GM18907 (cell line): ENCODE measurements at regions not wholly inside any gene's neighbourhood (a gene's known extent, or its start where the extent isn't known, plus 50 kb on each side); places are given as distances from the start of the nearest gene placed in this dataset.
"Not testable (repeated sequence)": the region's sequence is repeated elsewhere in the genome, so short reads cannot be mapped to it uniquely, and the experiment has no call there.

ENCODE experiments used
- ATAC-seq: cut with Tn5 transposase; IDR thresholded peaks from one replicate; pipeline ENCODE4 v1.9.1; 2021; ENCODE audit warnings: mild to moderate bottlenecking, moderate library complexity; ENCODE audit not compliant: unreplicated experiment

- no peak for ATAC-seq
These were observed 374.8 kb upstream of the FAT1 start for GRCh38 chr4:187098429-187098828.

GRCh38 chr4:187103351-187103750, 379.7 kb upstream of the FAT1 start:
- ATAC-seq = no peak

GRCh38 chr4:187108845-187109244, 385.2 kb upstream of the FAT1 start:
- ATAC-seq = no peak

- no peak for ATAC-seq
These were observed 386.0 kb upstream of the FAT1 start for GRCh38 chr4:187109636-187110035.

- ATAC-seq = no peak
These were observed 394.5 kb upstream of the FAT1 start for GRCh38 chr4:187118166-187118565.

- no peak for ATAC-seq
These were observed 395.0 kb upstream of the FAT1 start for GRCh38 chr4:187118602-187119120.

GRCh38 chr4:187124331-187124730, 400.7 kb upstream of the FAT1 start:
- ATAC-seq = no peak

GRCh38 chr4:187125062-187125461, 401.4 kb upstream of the FAT1 start:
- no peak for ATAC-seq

GRCh38 chr4:187127456-187127855, 403.8 kb upstream of the FAT1 start:
- no peak for ATAC-seq

- no peak for ATAC-seq
These were observed 404.6 kb upstream of the FAT1 start for GRCh38 chr4:187128222-187128621.

GRCh38 chr4:187128976-187129375, 405.3 kb upstream of the FAT1 start:
- ATAC-seq = no peak

- ATAC-seq = not testable (repeated sequence)
These were observed 408.2 kb upstream of the FAT1 start for GRCh38 chr4:187131826-187132225.

- ATAC-seq = no peak
These were observed 412.2 kb upstream of the FAT1 start for GRCh38 chr4:187135878-187136277.

GRCh38 chr4:187139141-187139540, 415.5 kb upstream of the FAT1 start:
- no peak for ATAC-seq

- no peak for ATAC-seq
These were observed 417.4 kb upstream of the FAT1 start for GRCh38 chr4:187141101-187141500.

GRCh38 chr4:187149229-187149945, 425.7 kb upstream of the FAT1 start:
- no peak for ATAC-seq

- ATAC-seq = no peak
These were observed 433.8 kb upstream of the FAT1 start for GRCh38 chr4:187157380-187157958.

- no peak for ATAC-seq
These were observed 434.3 kb upstream of the FAT1 start for GRCh38 chr4:187158003-187158402.

GRCh38 chr4:187160486-187160885, 436.8 kb upstream of the FAT1 start:
- ATAC-seq = no peak

GRCh38 chr4:187166886-187167512, 443.3 kb upstream of the FAT1 start:
- no peak for ATAC-seq

- ATAC-seq = no peak
These were observed 448.2 kb upstream of the FAT1 start for GRCh38 chr4:187171706-187172339.

GRCh38 chr4:187172340-187172761, 448.7 kb upstream of the FAT1 start:
- no peak for ATAC-seq
